GM12878 (cell line): ENCODE measurements at regions not wholly inside any gene's neighbourhood (a gene's known extent, or its start where the extent isn't known, plus 50 kb on each side); places are given as distances from the start of the nearest gene placed in this dataset.

Source experiments
- ASH2L ChIP-seq: fragments of 300-600, 200-600 bp; sonication (generic); IDR thresholded peaks from 2 replicates; pipeline ENCODE4 v1.6.1; 2017; ENCODE audit warnings: low read depth, mild to moderate bottlenecking, borderline replicate concordance
- ATF2 ChIP-seq: IDR thresholded peaks from 2 replicates; pipeline ENCODE4 v1.6.1; 2012; ENCODE audit warnings: low read length, inconsistent platforms
- BCLAF1 ChIP-seq: fragments of 450-650 bp; IDR thresholded peaks from 2 replicates; pipeline ENCODE4 v1.6.1; 2017; ENCODE audit warnings: antibody characterized with exemption, mild to moderate bottlenecking, moderate library complexity
- BMI1 ChIP-seq: fragments of 450-650 bp; IDR thresholded peaks from 2 replicates; pipeline ENCODE4 v1.6.1; 2016; ENCODE audit warnings: mild to moderate bottlenecking, moderate library complexity, borderline replicate concordance
- CREB1 ChIP-seq: IDR thresholded peaks from 2 replicates; pipeline ENCODE4 v1.6.1; 2012; ENCODE audit warnings: low read depth, mild to moderate bottlenecking, inconsistent platforms
- CREM ChIP-seq: IDR thresholded peaks from 2 replicates; pipeline ENCODE4 v1.6.1; 2014; ENCODE audit warnings: antibody characterized with exemption, low read depth
- CTCF ChIP-seq, 3 experiments: IDR thresholded peaks in 2 of 3; conservative IDR thresholded peaks in 1 of 3; 2 replicates each; pipeline ENCODE4 v1.5.1; 2011; ENCODE audit warnings: low read depth in 3 of 3, low read length in 3 of 3, mild to moderate bottlenecking in 3 of 3, control low read depth in 2 of 3, moderate library complexity in 2 of 3, inconsistent platforms in 1 of 3, mixed read lengths in 1 of 3; ENCODE audit not compliant: control insufficient read depth in 2 of 3, insufficient read depth in 1 of 3; ENCODE audit errors: extremely low read depth in 1 of 3
- NBN ChIP-seq: fragments of 450-650 bp; IDR thresholded peaks from 2 replicates; pipeline ENCODE4 v1.6.1; 2016
- POLR2A ChIP-seq: IDR thresholded peaks from 2 replicates; pipeline ENCODE4 v1.6.1; 2011; ENCODE audit warnings: low read depth, mild to moderate bottlenecking, low read length
- RAD21 ChIP-seq: IDR thresholded peaks from 2 replicates; pipeline ENCODE4 v1.6.1; 2011; ENCODE audit warnings: mild to moderate bottlenecking, low read depth, low read length, moderate library complexity; ENCODE audit not compliant: insufficient read depth
- RFX5 ChIP-seq: IDR thresholded peaks from 2 replicates; pipeline ENCODE4 v1.6.1; 2011; ENCODE audit warnings: low read depth, low read length, improper control_type of control experiment
- SIN3A ChIP-seq: IDR thresholded peaks from 2 replicates; pipeline ENCODE4 v1.6.1; 2012; ENCODE audit warnings: low read depth, low read length, improper control_type of control experiment
- SP1 ChIP-seq: IDR thresholded peaks from one replicate; pipeline ENCODE4 v1.6.1; 2011; ENCODE audit warnings: low read depth, low read length
- ZNF274 ChIP-seq: IDR thresholded peaks from one replicate; pipeline ENCODE4 v1.8.0; 2011; ENCODE audit not compliant: insufficient read length, insufficient read depth

GRCh38 chr10:71072131-71072822 lies 140.1 kb upstream of the UNC5B start:
- no peak for TF ChIP-seq CREB1
- TF ChIP-seq NBN, result no peak
- TF ChIP-seq SP1, result no peak
- TF ChIP-seq ZNF274, result no peak
- no peak for TF ChIP-seq ASH2L
- TF ChIP-seq BCLAF1, result no peak
- no peak for TF ChIP-seq BMI1
- no peak for TF ChIP-seq CREM
- TF ChIP-seq RAD21, result no peak
- TF ChIP-seq POLR2A, result no peak
- TF ChIP-seq CTCF (IDR thresholded peaks at IDR 0.05 in 2 of 3, conservative IDR thresholded peaks at IDR 0.05 in 1 of 3; ENCODE audit: control insufficient read depth in 2 of 3, extremely low read depth in 1 of 3, insufficient read depth in 1 of 3, low read depth in 3 of 3, low read length in 3 of 3), result no peak
- TF ChIP-seq RFX5, result no peak
- no peak for TF ChIP-seq SIN3A
- TF ChIP-seq ATF2, result no peak
